Kidney capillary endothelial cell (primary cell): ENCODE measurements at regions not wholly inside any gene's neighbourhood (a gene's known extent, or its start where the extent isn't known, plus 50 kb on each side); places are given as distances from the start of the nearest gene placed in this dataset.

Experiments
- DNase-seq: peaks from one replicate; pipeline ENCODE4 v3.0.0-alpha.2; 2018; ENCODE audit warnings: low spot score

- DNase-seq: no peak
Observed at GRCh38 chr5:120007598-120007997, 378.2 kb downstream of the FAM170A start.

GRCh38 chr5:120012431-120012830 is 383.1 kb downstream of the FAM170A start:
- no peak for DNase-seq

- DNase-seq: no peak
Observed at GRCh38 chr5:120014535-120014934, 385.2 kb downstream of the FAM170A start.

- no peak for DNase-seq
Observed at GRCh38 chr5:120016717-120017382, 387.5 kb downstream of the FAM170A start.

GRCh38 chr5:120017513-120017912 is 388.2 kb downstream of the FAM170A start:
- no peak for DNase-seq

- no peak for DNase-seq
Observed at GRCh38 chr5:120035181-120035580, 405.8 kb downstream of the FAM170A start.

GRCh38 chr5:120035815-120036577 is 406.6 kb downstream of the FAM170A start:
- no peak for DNase-seq

- DNase-seq: no peak
Observed at GRCh38 chr5:120037451-120037850, 408.1 kb downstream of the FAM170A start.

- no peak for DNase-seq
Observed at GRCh38 chr5:120039111-120039510, 409.8 kb downstream of the FAM170A start.

- DNase-seq: no peak
Observed at GRCh38 chr5:120043431-120043830, 414.1 kb downstream of the FAM170A start.

GRCh38 chr5:120052916-120053828 is 410.9 kb upstream of the PRR16 start:
- DNase-seq: no peak

- DNase-seq: no peak
Observed at GRCh38 chr5:120053841-120054240, 410.3 kb upstream of the PRR16 start.

GRCh38 chr5:120055858-120056257 is 408.2 kb upstream of the PRR16 start:
- DNase-seq: no peak

- DNase-seq: no peak
Observed at GRCh38 chr5:120062515-120062917, 401.6 kb upstream of the PRR16 start.

- no peak for DNase-seq
Observed at GRCh38 chr5:120072068-120072761, 391.9 kb upstream of the PRR16 start.

- DNase-seq: no peak
Observed at GRCh38 chr5:120073722-120074121, 390.4 kb upstream of the PRR16 start.

- no peak for DNase-seq
Observed at GRCh38 chr5:120080781-120081180, 383.3 kb upstream of the PRR16 start.

- DNase-seq: no peak
Observed at GRCh38 chr5:120082316-120083068, 381.6 kb upstream of the PRR16 start.

- no peak for DNase-seq
Observed at GRCh38 chr5:120083851-120084542, 380.1 kb upstream of the PRR16 start.

GRCh38 chr5:120084543-120084870 is 379.6 kb upstream of the PRR16 start:
- no peak for DNase-seq

GRCh38 chr5:120086081-120086480 is 378.0 kb upstream of the PRR16 start:
- no peak for DNase-seq
